Transverse colon (tissue), 4 donors: ENCODE measurements at regions not wholly inside any gene's neighbourhood (a gene's known extent, or its start where the extent isn't known, plus 50 kb on each side); places are given as distances from the start of the nearest gene placed in this dataset.
"Not testable (repeated sequence)": the region's sequence is repeated elsewhere in the genome, so short reads cannot be mapped to it uniquely, and the experiment has no call there.

Experiments
- EP300 ChIP-seq: sonication (generic); formaldehyde crosslinking; IDR thresholded peaks from one replicate; pipeline ENCODE4 v1.6.1; 2017; ENCODE audit warnings: antibody characterized with exemption, low read depth
- POLR2A ChIP-seq: fragments of 450-650 bp; IDR thresholded peaks from one replicate; pipeline ENCODE4 v1.6.1; 2016; ENCODE audit warnings: antibody characterized with exemption, mild to moderate bottlenecking, moderate library complexity
- POLR2AphosphoS5 ChIP-seq, 3 donors: sonication (generic); formaldehyde crosslinking; IDR thresholded peaks; one replicate each; pipeline ENCODE4 v1.6.1; 2016; ENCODE audit warnings: antibody characterized with exemption in 3 of 3
- TF ChIP-seq, protein P1 (sequence below), 5 experiments: fragments of 200-600 bp in 3 of 5; fragments of 450-650 bp in 2 of 5; sonication (generic) in 3 of 5; IDR thresholded peaks; 1 replicate in 2 of 5; 2 replicates in 3 of 5; pipeline ENCODE4 v1.5.1; 2016 to 2017; ENCODE audit warnings: antibody characterized with exemption in 5 of 5, inconsistent platforms in 3 of 5, mild to moderate bottlenecking in 2 of 5, moderate library complexity in 1 of 5

DNA sequence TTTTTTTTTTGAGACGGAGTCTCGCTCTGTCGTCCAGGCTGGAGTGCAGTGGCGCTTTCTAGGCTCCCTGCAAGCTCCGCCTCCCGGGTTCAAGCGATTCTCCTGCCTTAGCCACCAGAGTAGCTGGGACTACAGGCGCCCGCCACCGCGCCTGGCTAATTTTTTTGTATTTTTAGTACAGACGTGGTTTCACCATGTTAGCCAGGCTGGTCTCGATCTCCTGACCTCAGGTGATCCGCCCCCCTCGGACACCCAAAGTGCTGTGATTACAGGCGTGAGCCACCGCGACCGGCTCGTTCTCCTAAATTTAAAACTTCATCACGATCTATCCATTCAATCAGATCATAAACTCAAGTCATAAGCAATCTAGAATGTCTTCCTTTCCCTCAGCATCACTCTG is 359.5 kb upstream of the BRINP3 start:
- TF ChIP-seq, protein P1, sequence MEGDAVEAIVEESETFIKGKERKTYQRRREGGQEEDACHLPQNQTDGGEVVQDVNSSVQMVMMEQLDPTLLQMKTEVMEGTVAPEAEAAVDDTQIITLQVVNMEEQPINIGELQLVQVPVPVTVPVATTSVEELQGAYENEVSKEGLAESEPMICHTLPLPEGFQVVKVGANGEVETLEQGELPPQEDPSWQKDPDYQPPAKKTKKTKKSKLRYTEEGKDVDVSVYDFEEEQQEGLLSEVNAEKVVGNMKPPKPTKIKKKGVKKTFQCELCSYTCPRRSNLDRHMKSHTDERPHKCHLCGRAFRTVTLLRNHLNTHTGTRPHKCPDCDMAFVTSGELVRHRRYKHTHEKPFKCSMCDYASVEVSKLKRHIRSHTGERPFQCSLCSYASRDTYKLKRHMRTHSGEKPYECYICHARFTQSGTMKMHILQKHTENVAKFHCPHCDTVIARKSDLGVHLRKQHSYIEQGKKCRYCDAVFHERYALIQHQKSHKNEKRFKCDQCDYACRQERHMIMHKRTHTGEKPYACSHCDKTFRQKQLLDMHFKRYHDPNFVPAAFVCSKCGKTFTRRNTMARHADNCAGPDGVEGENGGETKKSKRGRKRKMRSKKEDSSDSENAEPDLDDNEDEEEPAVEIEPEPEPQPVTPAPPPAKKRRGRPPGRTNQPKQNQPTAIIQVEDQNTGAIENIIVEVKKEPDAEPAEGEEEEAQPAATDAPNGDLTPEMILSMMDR (IDR thresholded peaks at IDR 0.05): not testable (repeated sequence)
- not testable (repeated sequence) for TF ChIP-seq POLR2AphosphoS5 (IDR thresholded peaks at IDR 0.05); POLR2A; EP300
